DMS53 treated with DMSO at 0.1 percent for 48 hours (cell line): ENCODE measurements at regions not wholly inside any gene's neighbourhood (a gene's known extent, or its start where the extent isn't known, plus 50 kb on each side); places are given as distances from the start of the nearest gene placed in this dataset.
"Not testable (repeated sequence)": the region's sequence is repeated elsewhere in the genome, so short reads cannot be mapped to it uniquely, and the experiment has no call there.

Experiments used
- DNase-seq: peaks from one replicate; lab custom pipeline; 2025; ENCODE audit not compliant: unreplicated experiment; lab: John Stamatoyannopoulos, UW

- DNase-seq, result no peak
These were observed 148.3 kb downstream of the MATN1 start for GRCh38 chr1:30575066-30575465.

GRCh38 chr1:30572192-30572591 lies 151.2 kb downstream of the MATN1 start:
- DNase-seq, result no peak

- no peak for DNase-seq
These were observed 152.0 kb downstream of the MATN1 start for GRCh38 chr1:30571380-30571779.

GRCh38 chr1:30569384-30569783 lies 154.0 kb downstream of the MATN1 start:
- DNase-seq, result no peak

- no peak for DNase-seq
These were observed 160.8 kb downstream of the MATN1 start for GRCh38 chr1:30562559-30562958.

- DNase-seq, result no peak
These were observed 171.8 kb downstream of the MATN1 start for GRCh38 chr1:30551603-30552002.

- no peak for DNase-seq
These were observed 172.8 kb downstream of the MATN1 start for GRCh38 chr1:30550365-30551220.

GRCh38 chr1:30549872-30550271 lies 173.5 kb downstream of the MATN1 start:
- DNase-seq, result not testable (repeated sequence)

GRCh38 chr1:30548294-30548693 lies 175.1 kb downstream of the MATN1 start:
- no peak for DNase-seq

GRCh38 chr1:30547326-30547725 lies 176.1 kb downstream of the MATN1 start:
- not testable (repeated sequence) for DNase-seq

- DNase-seq, result no peak
These were observed 178.0 kb downstream of the MATN1 start for GRCh38 chr1:30545365-30545764.

GRCh38 chr1:30541721-30542485 lies 181.5 kb downstream of the MATN1 start:
- DNase-seq, result no peak

GRCh38 chr1:30540611-30541192 lies 182.7 kb downstream of the MATN1 start:
- DNase-seq, result no peak

GRCh38 chr1:30539884-30540283 lies 183.5 kb downstream of the MATN1 start:
- DNase-seq, result no peak

- DNase-seq, result no peak
These were observed 184.2 kb downstream of the MATN1 start for GRCh38 chr1:30538993-30539867.

GRCh38 chr1:30538226-30538992 lies 185.0 kb downstream of the MATN1 start:
- no peak for DNase-seq

GRCh38 chr1:30537279-30537678 lies 186.1 kb downstream of the MATN1 start:
- DNase-seq, result no peak

- no peak for DNase-seq
These were observed 186.9 kb downstream of the MATN1 start for GRCh38 chr1:30536530-30536929.

GRCh38 chr1:30535595-30536325 lies 187.6 kb downstream of the MATN1 start:
- DNase-seq, result no peak
